Astrocyte (in vitro differentiated cells and primary cell): ENCODE measurements at regions not wholly inside any gene's neighbourhood (a gene's known extent, or its start where the extent isn't known, plus 50 kb on each side); places are given as distances from the start of the nearest gene placed in this dataset.

Experiments used
- EZH2 ChIP-seq: IDR thresholded peaks from 2 replicates; pipeline ENCODE4 v1.6.1; 2012; ENCODE audit warnings: mild to moderate bottlenecking, low read length, inconsistent platforms; ENCODE audit not compliant: insufficient read depth
- TF ChIP-seq, protein P1 (sequence below): IDR thresholded peaks from 2 replicates; pipeline ENCODE4 v1.5.1; 2011; ENCODE audit warnings: low read depth, mild to moderate bottlenecking, inconsistent platforms, low read length, moderate library complexity; ENCODE audit not compliant: insufficient read depth

DNA sequence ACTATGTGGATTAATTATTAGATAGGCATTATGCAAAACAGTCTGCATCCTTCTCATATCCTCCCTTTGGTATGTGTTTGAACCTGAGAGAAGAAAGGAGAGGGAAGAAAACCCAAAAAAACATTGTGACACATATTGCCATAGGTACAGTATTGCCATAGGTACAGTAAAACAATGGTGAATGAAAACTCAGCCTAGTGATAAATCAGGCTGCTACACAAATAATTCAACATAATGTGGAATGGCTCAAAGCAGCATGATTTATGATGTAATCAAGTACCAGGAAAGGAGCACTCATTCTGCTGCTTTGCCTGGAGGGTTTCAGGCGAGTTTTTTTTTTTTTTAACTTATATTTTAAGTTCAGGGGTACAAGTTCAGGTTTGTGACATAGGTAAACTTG, 213.9 kb upstream of the LYPLAL1 start:
- TF ChIP-seq, protein P1, sequence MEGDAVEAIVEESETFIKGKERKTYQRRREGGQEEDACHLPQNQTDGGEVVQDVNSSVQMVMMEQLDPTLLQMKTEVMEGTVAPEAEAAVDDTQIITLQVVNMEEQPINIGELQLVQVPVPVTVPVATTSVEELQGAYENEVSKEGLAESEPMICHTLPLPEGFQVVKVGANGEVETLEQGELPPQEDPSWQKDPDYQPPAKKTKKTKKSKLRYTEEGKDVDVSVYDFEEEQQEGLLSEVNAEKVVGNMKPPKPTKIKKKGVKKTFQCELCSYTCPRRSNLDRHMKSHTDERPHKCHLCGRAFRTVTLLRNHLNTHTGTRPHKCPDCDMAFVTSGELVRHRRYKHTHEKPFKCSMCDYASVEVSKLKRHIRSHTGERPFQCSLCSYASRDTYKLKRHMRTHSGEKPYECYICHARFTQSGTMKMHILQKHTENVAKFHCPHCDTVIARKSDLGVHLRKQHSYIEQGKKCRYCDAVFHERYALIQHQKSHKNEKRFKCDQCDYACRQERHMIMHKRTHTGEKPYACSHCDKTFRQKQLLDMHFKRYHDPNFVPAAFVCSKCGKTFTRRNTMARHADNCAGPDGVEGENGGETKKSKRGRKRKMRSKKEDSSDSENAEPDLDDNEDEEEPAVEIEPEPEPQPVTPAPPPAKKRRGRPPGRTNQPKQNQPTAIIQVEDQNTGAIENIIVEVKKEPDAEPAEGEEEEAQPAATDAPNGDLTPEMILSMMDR = no peak
- TF ChIP-seq EZH2 = no peak
